Stimulated activated naive CD8-positive, alpha-beta T cell treated with anti-CD3 and anti-CD28 coated beads, Interleukin-15, Interleukin-2, amounts not matched to agents 100 ng/mL and 50 ng/mL, for 24 hours (primary cell): ENCODE measurements at regions not wholly inside any gene's neighbourhood (a gene's known extent, or its start where the extent isn't known, plus 50 kb on each side); places are given as distances from the start of the nearest gene placed in this dataset.

Experiments
- H3K27ac Mint-ChIP-seq: one replicate; pipeline ENCODE4 v1.8.0; 2021; ENCODE audit warnings: mild to moderate bottlenecking, mixed read lengths
- H3K27me3 Mint-ChIP-seq: one replicate; pipeline ENCODE4 v1.8.0; 2021; ENCODE audit warnings: mixed read lengths
- H3K36me3 Mint-ChIP-seq: one replicate; pipeline ENCODE4 v1.8.0; 2021; ENCODE audit warnings: low read depth, mixed read lengths
- H3K4me1 Mint-ChIP-seq: one replicate; pipeline ENCODE4 v1.8.0; 2021; ENCODE audit warnings: low read depth, mixed read lengths
- H3K4me3 Mint-ChIP-seq: one replicate; pipeline ENCODE4 v1.8.0; 2021; ENCODE audit warnings: mild to moderate bottlenecking, mixed read lengths
- H3K9me3 Mint-ChIP-seq: one replicate; pipeline ENCODE4 v1.8.0; 2021; ENCODE audit warnings: mixed read lengths

- Mint-ChIP-seq H3K4me3 (no peak overlapping the region), H3K36me3 (no peaks in the 10 kb centered on the region), H3K9me3 (peaks cover 2% of the 10 kb centered on the region), H3K27me3 (no peaks in the 10 kb centered on the region), H3K27ac (no peak overlapping the region), H3K4me1 (no peaks in the 10 kb centered on the region)
Observed at GRCh38 chr5:125630237-125630636, 793.0 kb upstream of the GRAMD2B start.

- Mint-ChIP-seq H3K27ac (no peak overlapping the region), H3K36me3 (no peaks in the 10 kb centered on the region), H3K27me3 (no peaks in the 10 kb centered on the region), H3K4me1 (no peaks in the 10 kb centered on the region), H3K9me3 (peaks cover 5% of the 10 kb centered on the region), H3K4me3 (no peak overlapping the region)
Observed at GRCh38 chr5:125633523-125633922, 789.7 kb upstream of the GRAMD2B start.

- Mint-ChIP-seq H3K4me1 (no peaks in the 10 kb centered on the region), H3K27ac (no peak overlapping the region), H3K9me3 (peaks cover 5% of the 10 kb centered on the region), H3K4me3 (no peak overlapping the region), H3K27me3 (no peaks in the 10 kb centered on the region), H3K36me3 (no peaks in the 10 kb centered on the region)
Observed at GRCh38 chr5:125634216-125634835, 788.9 kb upstream of the GRAMD2B start.

- no peaks in the 10 kb centered on the region for H3K27me3 Mint-ChIP-seq
- H3K4me1 Mint-ChIP-seq, result no peaks in the 10 kb centered on the region
- H3K9me3 Mint-ChIP-seq, result peaks cover 37% of the 10 kb centered on the region
- H3K36me3 Mint-ChIP-seq, result no peaks in the 10 kb centered on the region
- H3K27ac Mint-ChIP-seq, result no peak overlapping the region
- H3K4me3 Mint-ChIP-seq, result no peak overlapping the region
Observed at GRCh38 chr5:125639858-125640257, 783.4 kb upstream of the GRAMD2B start.

- Mint-ChIP-seq H3K36me3 (no peaks in the 10 kb centered on the region), H3K27me3 (no peaks in the 10 kb centered on the region), H3K9me3 (peaks cover 17% of the 10 kb centered on the region), H3K4me1 (no peaks in the 10 kb centered on the region), H3K27ac (no peak overlapping the region), H3K4me3 (no peak overlapping the region)
Observed at GRCh38 chr5:125652761-125653160, 770.4 kb upstream of the GRAMD2B start.

- Mint-ChIP-seq H3K36me3 (no peaks in the 10 kb centered on the region), H3K9me3 (peaks cover 7% of the 10 kb centered on the region)
Observed at GRCh38 chr5:125654392-125654791, 768.8 kb upstream of the GRAMD2B start.

GRCh38 chr5:125655156-125655555, 768.1 kb upstream of the GRAMD2B start:
- peaks cover 5% of the 10 kb centered on the region for H3K9me3 Mint-ChIP-seq
- no peaks in the 10 kb centered on the region for H3K4me1 Mint-ChIP-seq
- H3K27ac Mint-ChIP-seq, result no peak overlapping the region
- H3K4me3 Mint-ChIP-seq, result no peak overlapping the region
- no peaks in the 10 kb centered on the region for H3K27me3 Mint-ChIP-seq
- H3K36me3 Mint-ChIP-seq, result no peaks in the 10 kb centered on the region

More at GRCh38 chr5:125654392-125654791, 768.8 kb upstream of the GRAMD2B start:
- Mint-ChIP-seq H3K4me3 (no peak overlapping the region), H3K27me3 (no peaks in the 10 kb centered on the region), H3K4me1 (no peaks in the 10 kb centered on the region), H3K27ac (no peak overlapping the region)

- no peaks in the 10 kb centered on the region for H3K27me3 Mint-ChIP-seq
- H3K36me3 Mint-ChIP-seq, result no peaks in the 10 kb centered on the region
- peaks cover 14% of the 10 kb centered on the region for H3K9me3 Mint-ChIP-seq
- H3K27ac Mint-ChIP-seq, result no peak overlapping the region
- no peaks in the 10 kb centered on the region for H3K4me1 Mint-ChIP-seq
- no peak overlapping the region for H3K4me3 Mint-ChIP-seq
Observed at GRCh38 chr5:125657936-125658335, 765.3 kb upstream of the GRAMD2B start.

GRCh38 chr5:125659316-125660023, 763.7 kb upstream of the GRAMD2B start:
- H3K36me3 Mint-ChIP-seq, result no peaks in the 10 kb centered on the region
- H3K9me3 Mint-ChIP-seq, result peaks cover 20% of the 10 kb centered on the region
- H3K4me3 Mint-ChIP-seq, result no peak overlapping the region
- H3K27me3 Mint-ChIP-seq, result no peaks in the 10 kb centered on the region
- no peak overlapping the region for H3K27ac Mint-ChIP-seq
- no peaks in the 10 kb centered on the region for H3K4me1 Mint-ChIP-seq

- H3K27ac Mint-ChIP-seq, result no peak overlapping the region
- no peaks in the 10 kb centered on the region for H3K36me3 Mint-ChIP-seq
- H3K4me3 Mint-ChIP-seq, result no peak overlapping the region
- no peaks in the 10 kb centered on the region for H3K27me3 Mint-ChIP-seq
- no peaks in the 10 kb centered on the region for H3K4me1 Mint-ChIP-seq
- peaks cover 20% of the 10 kb centered on the region for H3K9me3 Mint-ChIP-seq
Observed at GRCh38 chr5:125660231-125660895, 762.8 kb upstream of the GRAMD2B start.

- Mint-ChIP-seq H3K27me3 (no peaks in the 10 kb centered on the region), H3K27ac (no peak overlapping the region), H3K4me1 (no peaks in the 10 kb centered on the region), H3K4me3 (no peak overlapping the region), H3K36me3 (no peaks in the 10 kb centered on the region), H3K9me3 (peaks cover 20% of the 10 kb centered on the region)
Observed at GRCh38 chr5:125661584-125661983, 761.6 kb upstream of the GRAMD2B start.

- no peaks in the 10 kb centered on the region for H3K27me3 Mint-ChIP-seq
- no peaks in the 10 kb centered on the region for H3K36me3 Mint-ChIP-seq
- H3K4me3 Mint-ChIP-seq, result no peak overlapping the region
- H3K4me1 Mint-ChIP-seq, result no peaks in the 10 kb centered on the region
- no peak overlapping the region for H3K27ac Mint-ChIP-seq
- H3K9me3 Mint-ChIP-seq, result peaks cover 14% of the 10 kb centered on the region
Observed at GRCh38 chr5:125668884-125669283, 754.3 kb upstream of the GRAMD2B start.

GRCh38 chr5:125673359-125673950, 749.8 kb upstream of the GRAMD2B start:
- no peaks in the 10 kb centered on the region for H3K36me3 Mint-ChIP-seq
- H3K27ac Mint-ChIP-seq, result no peak overlapping the region

GRCh38 chr5:125679522-125679921, 743.7 kb upstream of the GRAMD2B start:
- H3K4me1 Mint-ChIP-seq, result no peaks in the 10 kb centered on the region
- H3K36me3 Mint-ChIP-seq, result no peaks in the 10 kb centered on the region
- no peak overlapping the region for H3K27ac Mint-ChIP-seq
- H3K27me3 Mint-ChIP-seq, result no peaks in the 10 kb centered on the region
- no peaks in the 10 kb centered on the region for H3K9me3 Mint-ChIP-seq
- H3K4me3 Mint-ChIP-seq, result no peak overlapping the region

More at GRCh38 chr5:125673359-125673950, 749.8 kb upstream of the GRAMD2B start:
- Mint-ChIP-seq H3K27me3 (no peaks in the 10 kb centered on the region), H3K4me3 (no peak overlapping the region), H3K4me1 (no peaks in the 10 kb centered on the region), H3K9me3 (peaks cover 14% of the 10 kb centered on the region)

- Mint-ChIP-seq H3K27me3 (no peaks in the 10 kb centered on the region), H3K4me1 (no peaks in the 10 kb centered on the region), H3K4me3 (no peak overlapping the region), H3K36me3 (no peaks in the 10 kb centered on the region), H3K27ac (no peak overlapping the region), H3K9me3 (no peaks in the 10 kb centered on the region)
Observed at GRCh38 chr5:125683669-125684068, 739.5 kb upstream of the GRAMD2B start.
